Stimulated activated CD4-positive, alpha-beta T cell treated with anti-CD3 and anti-CD28 coated beads, Interleukin-4, amount 100 ng/mL, for 4 hours (primary cell): ENCODE measurements at regions not wholly inside any gene's neighbourhood (a gene's known extent, or its start where the extent isn't known, plus 50 kb on each side); places are given as distances from the start of the nearest gene placed in this dataset.

ENCODE experiments used
- DNase-seq, 2 experiments: peaks; one replicate each; pipeline ENCODE4 v3.0.0-alpha.2; 2020

- DNase-seq: no peak
Measured at GRCh38 chr6:100176311-100176950, 182.4 kb upstream of the MCHR2 start.

DNA sequence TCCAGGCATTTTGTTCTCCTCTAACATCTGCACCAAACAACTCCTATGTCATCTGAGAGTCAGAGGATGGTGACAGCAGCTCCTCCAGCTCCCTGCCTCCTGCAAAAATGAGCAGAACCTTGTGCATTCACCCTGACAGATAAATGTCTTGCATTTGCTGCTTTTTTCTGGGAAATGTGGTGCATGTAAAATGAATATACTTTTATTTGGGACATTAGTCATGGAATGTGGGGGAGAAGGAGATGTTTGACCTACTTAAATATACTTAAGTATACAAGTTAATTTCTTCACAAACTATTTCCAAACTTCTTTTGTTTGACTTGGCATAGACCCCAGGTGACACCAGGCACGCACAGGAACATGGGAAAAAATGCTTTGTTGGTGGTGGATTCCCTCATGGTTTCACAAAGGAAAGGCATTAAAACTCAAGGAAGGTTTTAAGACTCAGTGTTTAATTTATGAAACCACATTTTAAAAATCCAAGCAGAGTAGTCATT, 181.8 kb upstream of the MCHR2 start:
- no peak for DNase-seq

- DNase-seq: no peak
Measured at GRCh38 chr6:100173211-100173610, 179.2 kb upstream of the MCHR2 start.

DNA sequence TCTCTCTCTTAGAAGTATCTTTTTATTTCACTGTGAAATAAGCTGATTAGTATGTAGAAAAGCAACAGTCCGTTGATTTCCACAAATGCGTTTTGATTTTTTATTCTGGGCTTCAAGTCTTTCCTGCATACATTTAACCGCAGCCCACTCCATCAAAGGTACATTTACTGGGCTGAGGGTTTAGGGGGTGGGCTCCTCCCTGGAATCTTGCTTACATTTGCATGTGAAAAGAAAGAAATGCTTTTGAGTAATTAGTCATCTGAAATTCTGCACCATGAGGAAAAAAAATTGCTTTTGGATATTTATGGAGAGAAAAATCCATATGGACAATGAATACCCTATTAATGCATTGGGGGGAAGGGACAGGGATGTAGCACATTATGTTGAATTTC, 178.3 kb upstream of the MCHR2 start:
- no peak for DNase-seq

GRCh38 chr6:100171533-100172321, 177.7 kb upstream of the MCHR2 start:
- DNase-seq: no peak

- no peak for DNase-seq
Measured at GRCh38 chr6:100168148-100168547, 174.1 kb upstream of the MCHR2 start.

DNA sequence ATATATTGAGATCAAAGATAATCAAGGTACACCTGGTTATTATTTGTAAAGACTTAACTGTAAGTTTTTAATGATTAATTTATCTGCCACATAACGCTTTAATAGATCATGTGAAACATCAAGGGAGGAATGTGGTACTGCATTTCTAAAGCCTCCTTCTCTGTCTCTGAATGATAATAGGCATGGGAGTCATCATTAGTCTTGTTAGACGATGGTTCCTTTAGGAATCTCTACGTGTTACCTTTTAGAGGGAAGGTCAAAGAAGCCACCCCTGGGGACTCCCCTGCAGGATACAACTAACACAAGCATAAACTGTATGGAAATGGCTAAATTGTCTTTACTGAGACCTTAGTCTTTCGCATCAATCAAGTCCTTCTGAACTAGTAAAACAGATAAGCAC, 173.6 kb upstream of the MCHR2 start:
- DNase-seq: no peak

DNA sequence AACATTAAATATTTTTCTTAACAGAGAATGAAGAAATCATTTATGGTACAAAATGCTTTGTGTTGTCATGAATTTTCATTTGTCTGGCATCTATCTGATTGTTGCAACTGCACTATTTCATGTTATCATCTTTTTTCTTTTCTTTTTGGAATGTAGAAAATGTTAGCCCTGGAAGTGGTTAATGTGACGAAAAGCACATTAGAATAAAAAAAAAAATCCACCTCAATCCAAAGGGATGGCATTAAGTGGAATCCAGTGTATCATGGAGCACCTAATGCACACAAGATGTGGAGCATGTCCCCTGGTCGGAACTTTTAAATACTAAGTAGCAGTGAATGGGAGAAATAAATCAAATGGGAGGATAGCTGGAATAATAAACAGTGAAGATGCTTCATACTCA, 172.9 kb upstream of the MCHR2 start:
- no peak for DNase-seq

DNA sequence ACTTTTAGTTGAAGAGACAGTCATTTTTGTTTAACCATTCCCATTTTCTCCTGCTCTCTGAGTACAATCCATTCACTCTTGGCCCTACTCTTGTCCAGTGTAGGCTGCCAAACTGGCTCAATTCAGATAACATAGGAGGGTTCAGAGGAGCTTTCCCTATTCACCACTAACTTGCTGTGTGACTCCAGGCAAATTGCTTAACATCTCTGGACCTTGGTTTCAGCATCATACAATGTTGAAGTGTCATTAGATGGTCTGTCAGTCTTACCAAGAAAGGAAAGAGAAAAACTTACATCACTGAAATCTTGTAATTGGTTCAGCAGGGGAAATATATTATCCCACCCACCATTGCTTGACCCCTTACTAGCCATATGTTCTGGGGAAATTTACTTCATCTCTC, 171.4 kb upstream of the MCHR2 start:
- DNase-seq: no peak

GRCh38 chr6:100163035-100163434, 169.0 kb upstream of the MCHR2 start:
- DNase-seq: no peak

DNA sequence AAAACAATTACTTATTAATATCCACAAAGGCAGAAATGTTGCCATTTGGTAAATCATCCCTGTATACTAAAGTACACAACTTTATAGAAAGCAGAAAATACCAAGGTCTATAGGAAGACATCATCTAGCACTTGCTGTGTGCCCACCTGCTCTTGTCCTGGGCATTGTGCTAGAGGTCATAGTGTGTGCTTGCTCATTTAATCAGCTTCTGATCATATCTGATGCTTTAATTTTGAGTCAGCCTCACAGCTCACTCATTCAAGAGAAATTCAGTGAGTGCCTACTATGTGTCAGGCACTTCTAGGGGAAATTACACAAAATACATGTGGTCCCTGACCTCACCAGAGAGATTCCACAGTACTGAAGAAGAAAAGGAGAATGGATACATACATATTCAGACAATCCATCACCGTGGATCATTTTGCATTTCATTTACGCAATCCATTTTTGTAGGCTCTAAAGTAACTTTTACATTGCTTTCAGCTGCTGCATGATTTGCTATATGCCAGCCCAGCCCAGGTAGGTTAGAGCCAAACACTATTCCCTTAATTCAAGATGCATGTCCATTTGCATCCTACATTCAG, 167.9 kb upstream of the MCHR2 start:
- no peak for DNase-seq

DNA sequence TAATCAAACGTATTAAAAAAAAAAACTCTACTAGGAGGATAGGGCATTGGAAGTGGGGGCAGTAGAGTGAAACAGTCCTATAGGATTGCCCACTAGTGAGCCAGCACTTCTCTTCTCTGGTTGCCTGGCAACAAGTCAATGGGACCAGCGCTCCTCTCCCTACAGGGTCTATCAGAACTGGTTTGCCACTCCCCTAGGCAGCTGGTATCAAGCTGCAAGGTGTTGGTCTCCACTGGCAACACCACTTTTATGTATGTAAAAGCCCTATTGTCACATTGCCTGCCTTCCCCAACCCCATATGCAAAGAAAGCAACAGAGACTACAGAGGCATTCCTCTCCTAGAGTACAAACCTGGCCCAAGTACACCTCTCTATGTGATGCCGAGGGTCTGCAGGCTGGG, 166.9 kb upstream of the MCHR2 start:
- DNase-seq: no peak

- no peak for DNase-seq
Measured at GRCh38 chr6:100155141-100155540, 161.1 kb upstream of the MCHR2 start.

DNA sequence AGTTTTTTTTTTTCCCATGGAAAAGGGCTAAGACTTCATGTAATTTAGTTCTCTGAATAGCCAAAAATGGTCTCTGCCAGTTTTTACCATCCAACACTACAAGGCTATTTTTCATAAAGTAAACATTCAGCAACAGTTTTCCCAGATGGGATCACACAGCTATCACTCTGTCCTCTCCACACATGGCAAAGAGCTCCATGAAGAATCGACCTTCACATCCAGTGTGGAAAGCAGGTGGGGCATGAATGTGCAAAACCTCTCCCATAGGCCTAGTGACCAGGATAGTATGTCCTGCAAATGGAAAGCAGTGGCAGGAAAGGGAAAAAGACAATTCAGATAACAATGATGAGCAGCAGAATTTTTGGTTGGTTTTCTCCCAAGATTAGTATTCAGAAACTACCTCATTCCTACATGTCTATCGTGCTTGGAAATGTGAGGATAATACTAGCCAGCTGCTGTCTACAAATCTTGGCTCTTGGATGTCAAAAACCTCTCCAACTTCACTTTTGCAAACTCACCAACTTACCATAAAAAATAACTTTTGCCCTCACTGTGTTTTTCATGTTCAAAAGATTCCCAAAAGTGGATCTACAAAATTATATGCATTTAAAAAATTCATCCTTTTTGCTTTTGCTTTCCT, 159.7 kb upstream of the MCHR2 start:
- DNase-seq: no peak

- DNase-seq: no peak
Measured at GRCh38 chr6:100152201-100152600, 158.2 kb upstream of the MCHR2 start.

DNA sequence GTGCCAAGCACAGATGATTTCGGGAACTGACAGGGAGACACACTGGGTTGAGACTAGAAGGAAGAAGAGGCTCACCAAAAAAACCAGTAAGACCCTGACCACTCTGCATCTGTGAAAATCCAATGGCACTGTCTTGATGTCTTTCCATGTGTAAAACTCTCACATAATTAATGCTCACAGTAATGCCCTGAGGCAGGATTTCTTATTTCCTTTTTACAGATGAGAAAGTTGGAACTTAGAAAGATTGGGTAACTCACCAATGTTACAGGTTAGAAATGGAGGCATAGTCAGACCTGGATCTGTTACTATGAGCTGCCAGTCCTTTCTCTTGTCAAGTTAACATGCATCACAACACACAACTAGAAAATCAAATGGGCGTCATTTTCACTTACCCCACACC, 151.0 kb upstream of the MCHR2 start:
- no peak for DNase-seq

DNA sequence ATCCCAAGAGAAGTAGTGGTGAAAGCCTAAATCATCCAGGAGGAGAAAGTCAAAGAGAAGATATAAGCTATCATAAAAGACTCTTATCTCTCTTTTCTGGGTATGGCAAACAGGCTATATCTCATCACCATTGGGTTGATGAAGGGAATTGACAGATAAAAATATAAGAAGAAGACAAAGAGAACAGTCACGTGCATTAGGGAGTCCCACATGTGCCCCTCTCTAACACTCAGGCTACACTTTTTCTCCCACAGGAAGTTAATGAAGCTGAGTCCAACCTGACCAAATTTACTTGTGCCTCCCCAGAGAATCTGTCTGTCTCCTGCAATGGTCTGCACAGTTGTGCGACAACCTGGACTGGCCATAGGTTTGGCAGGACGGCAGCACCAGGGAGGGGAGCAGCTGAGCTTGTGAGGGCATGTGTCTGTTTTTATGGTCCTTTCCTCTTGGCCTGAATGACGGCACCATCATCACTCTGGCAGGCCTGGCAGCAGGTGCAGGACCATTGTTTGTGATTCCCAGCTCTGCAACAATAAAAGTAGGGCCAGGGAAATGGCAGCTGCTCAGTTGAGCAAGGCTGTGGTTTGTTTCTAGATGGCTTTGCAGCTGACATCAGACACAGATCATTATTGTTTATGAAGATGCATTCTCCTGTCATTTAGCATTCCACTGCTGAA, 144.5 kb upstream of the MCHR2 start:
- DNase-seq: no peak

DNA sequence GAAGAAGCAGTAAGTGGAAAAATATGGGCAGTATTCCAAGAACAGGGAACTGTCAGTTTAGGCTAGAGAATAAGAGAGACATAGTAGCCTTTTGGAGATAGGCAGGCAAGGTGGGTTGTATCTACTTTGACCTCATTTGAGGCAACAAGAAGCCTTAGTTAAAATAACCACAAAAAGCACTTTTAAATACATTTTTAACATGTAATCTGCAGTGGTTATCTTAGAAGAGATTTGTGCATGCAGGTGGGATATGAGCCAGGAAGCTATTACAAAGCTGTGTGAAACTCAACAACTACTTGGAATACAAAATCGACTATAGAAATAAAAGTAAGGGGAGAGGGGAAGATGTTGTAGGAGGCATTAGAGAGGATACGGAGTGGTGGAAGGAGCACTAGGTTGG, 143.7 kb upstream of the MCHR2 start:
- DNase-seq: no peak

- DNase-seq: no peak
Measured at GRCh38 chr6:100136590-100136989, 142.6 kb upstream of the MCHR2 start.

GRCh38 chr6:100135977-100136376, 142.0 kb upstream of the MCHR2 start:
- DNase-seq: no peak

DNA sequence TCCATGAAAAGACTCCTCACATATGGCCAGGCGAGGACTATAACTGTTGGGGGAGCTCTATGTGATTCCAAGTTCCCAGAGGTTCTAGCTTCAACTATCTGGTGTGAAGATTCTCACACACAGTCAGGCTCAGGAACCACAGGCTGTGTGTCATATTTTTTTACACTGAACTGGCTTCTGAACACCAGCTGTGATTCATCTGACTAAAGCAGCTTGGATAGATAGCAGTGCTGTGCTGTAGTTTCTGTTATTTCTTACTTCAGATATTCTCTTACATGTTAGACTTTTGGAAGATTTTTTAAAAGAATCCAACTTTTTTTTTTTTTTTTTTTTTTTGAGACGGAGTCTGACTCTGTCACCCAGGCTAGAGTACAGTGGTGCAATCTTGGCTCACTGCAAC, 140.7 kb upstream of the MCHR2 start:
- no peak for DNase-seq

GRCh38 chr6:100134297-100134696, 140.3 kb upstream of the MCHR2 start:
- no peak for DNase-seq

- DNase-seq: no peak
Measured at GRCh38 chr6:100132005-100132404, 138.0 kb upstream of the MCHR2 start.
